GM12878 (cell line): ENCODE measurements at regions not wholly inside any gene's neighbourhood (a gene's known extent, or its start where the extent isn't known, plus 50 kb on each side); places are given as distances from the start of the nearest gene placed in this dataset.

Experiments
- CBX5 ChIP-seq: sonication (generic); IDR thresholded peaks from 2 replicates; pipeline ENCODE4 v1.6.1; 2016; ENCODE audit warnings: low read depth, moderate library complexity, mild to moderate bottlenecking, inconsistent platforms
- CTCF ChIP-seq, 3 experiments: IDR thresholded peaks in 2 of 3; conservative IDR thresholded peaks in 1 of 3; 2 replicates each; pipeline ENCODE4 v1.5.1; 2011; ENCODE audit warnings: low read depth in 3 of 3, low read length in 3 of 3, mild to moderate bottlenecking in 3 of 3, control low read depth in 2 of 3, moderate library complexity in 2 of 3, inconsistent platforms in 1 of 3, mixed read lengths in 1 of 3; ENCODE audit not compliant: control insufficient read depth in 2 of 3, insufficient read depth in 1 of 3; ENCODE audit errors: extremely low read depth in 1 of 3
- HDGF ChIP-seq: fragments of 450-650 bp; IDR thresholded peaks from 2 replicates; pipeline ENCODE4 v1.6.1; 2016; ENCODE audit warnings: antibody characterized with exemption
- JUNB ChIP-seq: IDR thresholded peaks from 2 replicates; pipeline ENCODE4 v1.6.1; 2016; ENCODE audit warnings: antibody characterized with exemption, mild to moderate bottlenecking
- POLR2A ChIP-seq: IDR thresholded peaks from 2 replicates; pipeline ENCODE4 v1.6.1; 2011; ENCODE audit warnings: low read depth, mild to moderate bottlenecking, low read length
- POLR2AphosphoS5 ChIP-seq: IDR thresholded peaks from 2 replicates; pipeline ENCODE4 v1.6.1; 2011; ENCODE audit warnings: mild to moderate bottlenecking, low read length, inconsistent platforms

GRCh38 chr5:173450188-173450587 is 122.0 kb upstream of the STC2 start:
- TF ChIP-seq CTCF (IDR thresholded peaks at IDR 0.05 in 2 of 3, conservative IDR thresholded peaks at IDR 0.05 in 1 of 3; ENCODE audit: control insufficient read depth in 2 of 3, extremely low read depth in 1 of 3, insufficient read depth in 1 of 3, low read depth in 3 of 3, low read length in 3 of 3), result no peak
- no peak for TF ChIP-seq JUNB
- TF ChIP-seq POLR2AphosphoS5, result no peak
- no peak for TF ChIP-seq CBX5
- TF ChIP-seq POLR2A, result no peak
- no peak for TF ChIP-seq HDGF
